Kidney epithelial cell (primary cell): ENCODE measurements at regions not wholly inside any gene's neighbourhood (a gene's known extent, or its start where the extent isn't known, plus 50 kb on each side); places are given as distances from the start of the nearest gene placed in this dataset.

ENCODE experiments used
- DNase-seq: peaks from one replicate; pipeline ENCODE4 v3.0.0-alpha.2; 2010; ENCODE audit warnings: low read depth
- H3K27me3 ChIP-seq: 2 replicates; pipeline ENCODE4 v1.6.0; 2011; ENCODE audit warnings: low read length; ENCODE audit not compliant: control insufficient read depth, insufficient read depth
- H3K36me3 ChIP-seq: 2 replicates; pipeline ENCODE4 v1.5.1; 2011; ENCODE audit warnings: low read length; ENCODE audit not compliant: control insufficient read depth, insufficient read depth
- H3K4me3 ChIP-seq: 2 replicates; pipeline ENCODE4 v1.5.1; 2011; ENCODE audit warnings: low read depth, mild to moderate bottlenecking, control low read depth, low read length
- CTCF ChIP-seq: IDR thresholded peaks from 2 replicates; pipeline ENCODE4 v1.5.1; 2011; ENCODE audit warnings: mild to moderate bottlenecking, moderate library complexity, low read length, control low read depth, inconsistent platforms; ENCODE audit not compliant: insufficient read depth, poor library complexity, severe bottlenecking

GRCh38 chr3:106824856-106825255 lies 552.4 kb upstream of the CCDC54 start:
- H3K4me3 ChIP-seq = no peak overlapping the region
- peak; percentile 22 for TF ChIP-seq CTCF
- H3K36me3 ChIP-seq = no peaks in the 10 kb centered on the region
- peak; percentile 43 for DNase-seq
- no peaks in the 10 kb centered on the region for H3K27me3 ChIP-seq

GRCh38 chr3:106825962-106826605 lies 551.2 kb upstream of the CCDC54 start:
- no peaks in the 10 kb centered on the region for H3K36me3 ChIP-seq
- peak; percentile 35 for DNase-seq
- no peak overlapping the region for H3K4me3 ChIP-seq
- no peak for TF ChIP-seq CTCF
- H3K27me3 ChIP-seq = no peaks in the 10 kb centered on the region

- DNase-seq = no peak
- no peaks in the 10 kb centered on the region for H3K36me3 ChIP-seq
- H3K27me3 ChIP-seq = no peaks in the 10 kb centered on the region
- no peak for TF ChIP-seq CTCF
- H3K4me3 ChIP-seq = no peak overlapping the region
These were observed 550.4 kb upstream of the CCDC54 start for GRCh38 chr3:106826791-106827311.

GRCh38 chr3:106827515-106828213 lies 549.6 kb upstream of the CCDC54 start:
- DNase-seq = no peak
- no peaks in the 10 kb centered on the region for H3K27me3 ChIP-seq
- TF ChIP-seq CTCF = no peak
- no peak overlapping the region for H3K4me3 ChIP-seq
- H3K36me3 ChIP-seq = no peaks in the 10 kb centered on the region

DNA sequence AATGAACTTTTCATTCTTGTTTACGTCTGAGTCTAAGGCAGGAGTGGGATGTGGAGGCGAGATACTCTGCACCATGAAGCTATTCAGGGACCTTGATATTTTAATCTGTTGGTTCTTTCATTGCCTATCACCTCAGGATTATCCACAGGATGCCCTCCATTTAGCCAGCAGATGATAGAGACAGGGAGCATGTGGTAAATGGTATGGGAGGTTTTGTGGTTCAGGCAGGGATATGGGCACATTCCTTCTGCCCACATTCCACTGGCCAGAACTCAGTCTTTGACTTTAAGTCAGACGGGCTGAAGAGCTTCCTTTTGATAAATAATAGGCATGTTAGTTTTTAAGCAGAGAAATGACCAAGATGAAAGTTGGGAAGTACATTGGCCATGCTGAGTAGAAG lies 548.0 kb upstream of the CCDC54 start:
- no peaks in the 10 kb centered on the region for H3K27me3 ChIP-seq
- TF ChIP-seq CTCF = no peak
- no peak for DNase-seq
- no peak overlapping the region for H3K4me3 ChIP-seq
- no peaks in the 10 kb centered on the region for H3K36me3 ChIP-seq
